HG03439 (cell line): ENCODE measurements at regions not wholly inside any gene's neighbourhood (a gene's known extent, or its start where the extent isn't known, plus 50 kb on each side); places are given as distances from the start of the nearest gene placed in this dataset.
"Not testable (repeated sequence)": the region's sequence is repeated elsewhere in the genome, so short reads cannot be mapped to it uniquely, and the experiment has no call there.

Experiments used
- ATAC-seq: cut with Tn5 transposase; IDR thresholded peaks from one replicate; pipeline ENCODE4 v1.9.1; 2021; ENCODE audit warnings: mild to moderate bottlenecking, moderate library complexity; ENCODE audit not compliant: unreplicated experiment

DNA sequence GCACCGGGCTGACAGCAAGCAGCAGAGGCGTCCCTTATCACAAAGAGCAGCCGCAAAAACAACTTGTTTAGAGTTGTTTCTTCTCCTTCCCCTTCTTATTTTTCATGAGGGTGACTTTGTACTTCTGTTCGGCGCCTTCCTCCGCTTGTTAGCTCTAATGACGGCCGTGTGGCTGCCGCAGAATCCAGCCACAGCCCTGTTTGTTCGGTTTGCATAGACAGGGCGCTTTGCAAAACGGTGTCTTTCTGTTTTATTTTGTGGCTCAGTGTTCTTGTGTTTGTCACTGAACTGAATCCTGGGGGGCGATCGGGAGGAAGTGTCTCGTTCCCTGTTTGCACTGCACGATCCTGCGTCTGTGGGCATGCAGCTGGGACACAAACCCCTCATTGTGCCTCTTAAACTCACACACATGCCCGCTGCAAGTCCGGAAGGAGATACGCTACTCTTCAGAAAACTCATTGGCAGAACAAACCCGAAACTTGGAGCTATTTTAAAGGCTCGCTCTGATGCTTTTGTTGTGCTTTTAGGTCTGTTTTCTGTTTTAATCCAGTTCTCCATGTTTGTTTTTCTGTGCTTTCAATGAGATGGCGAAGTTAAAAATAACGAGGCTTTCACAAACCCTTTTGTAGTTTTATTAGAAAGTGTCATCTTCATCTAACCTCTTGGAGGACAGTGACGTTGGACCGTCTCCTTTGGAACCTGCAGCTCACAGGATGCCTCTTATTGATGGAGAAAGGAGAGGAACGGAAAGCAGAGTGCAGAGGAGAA is 213.9 kb downstream of the IRX2 start:
- no peak for ATAC-seq

DNA sequence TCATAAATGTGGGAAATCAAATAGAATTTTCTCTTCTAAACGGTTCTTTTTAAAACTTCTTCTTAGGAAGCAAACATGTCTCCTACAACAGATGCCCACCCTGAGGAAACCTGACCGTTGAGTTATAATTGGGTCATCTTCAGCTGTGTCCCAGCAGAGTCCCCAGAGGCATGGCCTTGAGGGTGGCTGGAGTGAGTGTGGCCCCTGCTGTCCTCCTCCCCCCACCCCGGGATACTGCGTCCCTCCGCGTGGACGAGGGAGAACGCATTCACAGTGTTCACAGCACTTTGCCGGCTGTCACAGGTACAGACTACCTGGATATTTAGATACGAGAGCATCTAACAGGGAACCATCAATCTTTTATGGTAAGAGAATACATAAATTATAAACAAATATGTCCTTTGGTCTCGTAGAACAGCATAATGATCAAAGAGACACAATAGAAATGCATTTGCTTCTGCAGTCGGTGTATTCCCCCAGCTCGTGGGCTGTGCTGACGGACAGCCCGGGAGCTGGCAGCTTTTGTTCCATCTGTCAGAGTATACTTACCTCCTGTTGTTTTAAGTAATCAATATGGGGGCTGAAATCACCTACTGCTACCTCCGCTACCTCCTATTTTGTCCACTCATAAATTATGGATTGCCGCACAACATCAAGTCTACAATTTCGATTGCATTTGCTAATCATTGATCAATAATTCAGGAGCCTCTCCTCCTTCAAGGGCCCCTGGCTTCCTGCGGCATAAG is 214.7 kb downstream of the IRX2 start:
- ATAC-seq: no peak

DNA sequence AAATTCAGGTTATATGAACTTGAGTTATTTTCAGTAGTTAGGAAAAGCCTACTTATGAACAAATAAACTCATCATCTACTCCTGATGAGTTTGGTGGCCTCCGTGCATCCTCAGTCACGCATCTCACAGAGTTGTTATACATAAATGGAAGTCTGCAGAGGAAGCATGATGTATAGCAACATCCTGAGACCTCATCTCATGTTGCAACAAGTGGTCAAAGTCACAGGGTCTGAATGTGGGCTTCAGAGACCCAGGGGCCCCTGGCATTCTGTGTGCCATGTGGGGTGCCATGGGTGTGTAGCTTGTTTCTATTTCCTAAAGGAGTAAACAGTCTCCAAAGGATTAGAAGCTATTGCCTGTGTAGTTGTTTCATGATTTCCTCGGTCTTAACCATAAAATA is 216.5 kb downstream of the IRX2 start:
- ATAC-seq: no peak

DNA sequence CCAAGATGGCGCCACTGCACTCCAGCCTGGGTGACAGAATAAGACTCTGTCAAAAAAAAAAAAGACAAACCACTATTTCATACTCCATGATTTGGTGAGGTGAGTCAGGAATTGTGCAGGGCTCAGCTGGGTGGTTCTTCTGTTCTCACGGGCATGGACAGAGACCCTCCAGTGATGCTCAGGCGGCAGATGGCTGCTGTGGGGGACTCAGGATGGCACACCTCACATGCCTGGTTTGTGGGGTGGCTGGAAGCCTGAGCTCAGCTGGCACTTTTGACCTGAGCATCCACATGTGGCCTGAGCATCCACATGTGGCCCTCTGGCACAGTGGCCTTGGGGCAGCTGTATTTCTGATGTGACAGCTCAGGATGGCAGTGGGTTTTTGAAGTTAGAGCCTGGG is 217.2 kb downstream of the IRX2 start:
- ATAC-seq: no peak

DNA sequence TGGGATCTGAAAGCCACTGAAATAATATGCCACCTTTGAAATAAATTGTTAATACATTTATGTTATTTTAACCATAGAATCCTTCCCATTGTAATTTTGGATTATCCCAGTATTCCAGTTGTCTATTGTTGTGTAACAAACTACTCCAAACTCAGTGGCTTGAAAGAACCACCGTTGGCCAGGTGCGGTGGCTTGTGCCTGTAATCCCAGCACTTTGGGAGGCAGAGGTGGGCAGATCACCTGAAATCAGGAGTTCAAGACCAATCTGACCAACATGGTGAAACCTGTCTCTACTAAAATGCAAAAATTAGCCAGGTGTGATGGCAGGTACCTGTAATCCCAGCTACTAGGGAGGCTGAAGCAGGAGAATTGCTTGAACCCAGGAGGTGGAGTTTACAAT is 217.6 kb downstream of the IRX2 start:
- ATAC-seq: not testable (repeated sequence)

DNA sequence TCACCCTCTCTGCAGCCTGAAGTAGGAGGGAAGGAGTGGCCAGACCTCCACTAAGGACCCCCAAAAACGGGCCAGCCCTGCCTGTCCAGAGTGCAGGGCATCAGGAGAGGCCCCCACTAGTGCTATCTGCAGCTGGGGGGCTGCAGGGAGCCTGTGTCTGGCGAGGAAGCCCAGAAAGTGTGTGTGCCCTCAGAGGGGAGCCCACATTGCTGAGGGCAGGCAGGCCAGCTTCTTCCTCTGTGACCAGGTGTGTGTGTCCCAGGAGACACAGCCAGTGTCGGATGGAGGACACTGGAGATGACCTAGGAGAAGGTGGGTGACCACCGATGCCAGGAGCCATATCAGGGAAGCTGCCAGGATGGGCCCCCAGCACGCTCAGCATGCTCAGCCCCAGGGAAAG is 218.7 kb downstream of the IRX2 start:
- ATAC-seq: no peak

DNA sequence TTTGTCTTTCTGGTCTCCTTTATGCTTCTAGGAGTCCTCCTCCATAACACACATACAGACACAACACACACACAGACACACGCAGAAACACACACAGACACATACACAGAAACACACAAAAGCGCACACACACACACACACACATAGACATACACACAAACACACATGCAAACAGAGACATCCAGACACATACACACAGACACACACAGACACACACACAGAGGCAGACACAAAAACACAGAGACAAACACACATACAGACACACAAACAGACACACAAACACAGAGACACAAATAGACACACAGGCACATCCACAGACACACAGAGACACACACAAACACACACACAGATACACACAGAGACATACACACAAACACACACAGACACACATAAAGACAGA is 220.2 kb downstream of the IRX2 start:
- no peak for ATAC-seq

DNA sequence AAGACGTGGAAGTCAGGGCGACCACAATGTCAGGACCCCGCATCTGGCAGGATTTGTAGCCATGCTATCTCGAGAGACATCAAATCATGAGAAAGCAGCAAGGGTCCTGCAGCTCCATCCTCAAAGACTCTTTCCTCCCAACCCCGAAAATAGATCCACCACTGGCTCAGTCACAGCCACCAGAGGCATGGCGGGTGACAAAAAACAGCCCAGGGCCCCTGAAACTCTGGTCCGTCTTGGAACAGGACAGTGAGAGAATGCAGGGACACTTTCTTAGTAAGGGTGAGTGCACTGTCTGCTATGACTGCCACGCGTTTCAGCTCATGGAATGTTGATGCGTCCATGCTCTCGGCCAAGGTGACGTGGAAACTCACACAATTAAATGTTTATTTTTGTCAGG is 220.9 kb downstream of the IRX2 start:
- no peak for ATAC-seq

DNA sequence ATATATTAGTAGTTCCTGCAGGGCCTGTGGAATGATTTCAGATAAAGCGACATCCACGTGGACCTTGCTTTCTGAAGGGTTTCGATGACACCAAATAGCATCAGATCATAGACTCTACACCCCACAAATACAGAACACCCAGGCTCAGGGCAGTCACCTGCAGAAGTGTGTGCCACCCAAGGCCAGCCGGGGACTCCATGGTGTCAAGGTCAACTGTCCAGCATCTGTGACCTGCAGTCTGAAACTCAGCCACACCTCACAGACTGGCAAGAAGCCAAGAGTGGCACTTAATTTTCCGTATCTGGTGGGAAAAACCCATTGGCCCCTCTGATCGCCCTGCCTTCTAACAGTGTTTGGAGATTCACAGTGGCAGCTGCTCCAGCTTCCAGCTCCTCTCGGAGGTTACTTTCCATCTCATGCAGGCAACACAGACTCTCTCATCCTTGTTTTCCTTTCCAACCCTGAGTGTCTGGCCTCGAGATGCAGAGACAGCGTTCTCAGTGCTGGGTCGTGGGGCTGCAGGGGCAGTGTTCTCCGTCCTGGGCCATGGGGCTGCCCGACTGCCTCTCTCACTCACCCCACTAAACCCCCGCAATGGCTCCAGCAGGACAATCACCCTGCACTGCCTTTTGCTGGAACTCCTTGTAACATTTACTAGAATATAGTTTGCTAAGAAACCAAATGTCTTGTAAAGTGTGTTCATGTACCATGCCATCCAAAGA is 221.9 kb downstream of the IRX2 start:
- ATAC-seq: no peak

DNA sequence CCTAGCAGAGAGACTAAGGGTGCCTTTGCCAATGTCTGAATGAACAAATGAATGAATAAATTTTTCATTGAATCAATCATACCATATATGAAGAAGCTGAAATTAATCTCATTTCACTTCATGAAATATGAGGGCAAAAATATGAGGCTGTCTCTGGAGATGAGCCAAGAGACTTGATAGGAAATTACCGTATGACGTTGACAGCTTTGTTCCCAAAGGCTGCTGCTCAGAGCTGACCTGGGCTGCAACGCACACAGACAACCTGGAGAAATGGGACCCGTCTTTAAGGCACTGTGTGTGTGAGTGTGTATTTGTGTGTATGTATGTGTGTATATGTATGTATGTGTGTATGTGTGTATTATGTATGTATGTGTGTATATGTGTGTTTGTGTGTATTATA is 226.1 kb downstream of the IRX2 start:
- ATAC-seq: no peak

DNA sequence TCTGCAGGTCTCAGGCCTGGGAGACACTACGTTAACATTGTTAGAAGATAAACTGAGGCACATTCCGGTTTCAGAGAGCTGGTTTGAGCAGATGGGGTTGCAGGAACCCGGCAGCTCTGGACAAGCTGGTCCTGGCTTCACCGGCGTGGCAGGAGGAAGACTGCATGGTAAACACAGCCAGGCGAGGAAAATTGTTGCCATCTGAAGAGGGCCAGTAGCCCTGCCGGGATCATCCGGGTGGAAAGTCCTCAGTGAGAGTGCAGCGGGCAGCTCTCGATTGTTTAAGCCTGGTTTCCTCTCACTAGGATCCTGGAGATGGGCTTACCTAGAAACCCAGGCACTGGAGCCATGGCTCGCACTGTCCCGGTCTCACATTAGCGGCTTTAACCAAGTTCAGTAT is 226.9 kb downstream of the IRX2 start:
- ATAC-seq: no peak

DNA sequence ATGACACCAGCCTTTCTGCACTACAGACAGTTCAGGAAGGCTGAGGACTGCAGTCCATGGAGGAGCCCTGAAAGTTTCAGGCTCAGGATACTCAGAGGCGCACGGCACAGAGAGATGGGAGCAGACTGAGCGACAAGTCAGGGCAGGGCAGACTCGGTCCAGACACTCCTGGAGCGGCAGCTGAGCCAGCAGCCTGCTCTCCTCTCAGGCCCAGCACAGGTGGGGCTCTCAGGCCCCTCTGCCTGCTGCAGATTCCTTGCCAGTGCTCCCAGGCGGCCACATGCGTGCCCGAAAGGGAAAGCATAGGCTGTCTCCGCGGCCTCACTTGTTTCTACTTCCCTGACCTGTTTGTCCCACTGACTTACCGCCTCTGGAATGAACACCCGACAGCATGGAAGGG is 228.3 kb downstream of the IRX2 start:
- ATAC-seq: no peak

DNA sequence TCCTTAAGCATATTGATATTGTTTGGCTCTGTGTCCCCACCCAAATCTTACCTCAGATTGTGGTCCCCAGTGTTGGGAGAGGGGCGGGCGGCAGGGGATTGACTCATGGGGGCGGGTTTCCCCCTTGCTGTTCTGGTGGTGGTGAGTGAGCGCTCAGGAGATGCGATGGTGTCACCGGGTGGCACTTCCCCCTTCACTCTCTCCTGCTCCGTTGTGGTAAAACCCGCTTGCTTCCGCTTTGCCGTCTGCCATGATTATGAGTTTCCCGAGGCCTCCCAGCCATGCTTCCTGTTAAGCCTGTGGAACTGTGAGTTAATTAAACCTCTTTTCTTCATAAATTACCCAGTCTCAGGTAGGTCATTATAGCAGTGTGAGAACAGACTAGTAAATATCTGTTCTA is 229.1 kb downstream of the IRX2 start:
- no peak for ATAC-seq

DNA sequence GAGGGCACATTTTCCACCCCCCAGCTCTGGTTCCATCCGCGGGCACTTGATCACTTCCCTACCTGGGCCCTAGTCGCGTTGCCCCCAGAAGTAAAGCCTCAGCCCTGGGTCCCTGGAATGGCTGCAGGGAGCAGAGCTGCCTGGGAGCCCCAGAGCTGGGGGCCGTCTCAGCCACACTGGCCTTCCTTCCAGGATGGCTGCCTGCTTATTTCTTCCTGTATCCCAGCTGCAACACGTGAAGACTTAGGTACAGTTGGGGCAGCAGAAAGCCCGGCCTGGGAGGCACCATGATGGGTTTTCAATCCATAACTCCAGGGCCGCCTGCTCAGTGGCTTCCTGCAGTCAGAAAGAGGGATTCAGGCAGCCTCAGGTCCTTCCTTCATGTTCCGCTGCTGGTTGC is 232.3 kb downstream of the IRX2 start:
- no peak for ATAC-seq

DNA sequence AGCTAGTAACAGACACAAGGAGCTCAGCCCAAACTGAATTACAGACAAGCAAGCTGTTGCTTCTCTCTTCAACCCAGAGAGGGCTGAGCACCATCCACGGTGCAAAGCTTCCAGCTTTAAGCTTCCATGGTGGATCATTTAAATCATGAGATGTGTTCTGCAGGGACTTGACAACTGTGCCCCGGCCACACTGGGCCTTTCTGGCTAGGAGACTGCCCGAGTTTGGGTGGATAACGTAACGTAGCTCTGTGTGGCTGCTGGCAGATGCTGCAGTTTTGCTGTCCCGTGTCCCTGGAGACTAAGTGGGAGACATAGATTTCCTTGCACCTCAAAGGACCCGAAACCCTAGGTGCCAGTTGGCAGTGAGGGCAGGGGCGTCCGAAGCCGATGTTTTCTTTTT is 234.0 kb downstream of the IRX2 start:
- no peak for ATAC-seq

DNA sequence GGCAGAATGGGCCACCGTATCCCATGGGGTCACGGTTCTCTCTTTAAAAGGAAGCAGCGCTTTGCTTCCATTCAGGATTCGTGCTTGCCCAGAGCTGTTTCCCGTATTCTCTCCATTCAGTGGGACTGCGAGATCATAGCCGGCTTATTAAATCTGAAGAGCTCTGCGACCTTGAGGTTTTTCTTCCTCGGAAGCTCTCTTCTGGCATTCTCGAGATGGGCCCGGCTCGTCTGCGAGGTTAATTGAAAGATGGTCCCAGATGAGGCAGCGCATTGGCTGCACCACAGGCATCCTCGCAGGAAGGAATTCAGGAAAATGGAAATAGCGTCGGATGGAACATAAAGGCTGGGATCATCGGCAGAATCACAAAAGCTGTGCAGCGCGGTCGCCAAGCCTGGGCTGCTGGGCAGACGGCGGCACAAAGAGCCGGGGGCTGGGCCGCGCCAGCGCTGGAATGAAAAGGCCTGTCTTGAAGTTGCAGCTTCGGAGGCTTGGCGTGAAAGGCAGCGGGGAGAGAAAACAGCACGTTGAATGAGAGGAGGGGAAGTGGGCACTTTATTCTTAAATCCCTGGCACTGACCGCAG is 236.2 kb downstream of the IRX2 start:
- ATAC-seq: no peak

DNA sequence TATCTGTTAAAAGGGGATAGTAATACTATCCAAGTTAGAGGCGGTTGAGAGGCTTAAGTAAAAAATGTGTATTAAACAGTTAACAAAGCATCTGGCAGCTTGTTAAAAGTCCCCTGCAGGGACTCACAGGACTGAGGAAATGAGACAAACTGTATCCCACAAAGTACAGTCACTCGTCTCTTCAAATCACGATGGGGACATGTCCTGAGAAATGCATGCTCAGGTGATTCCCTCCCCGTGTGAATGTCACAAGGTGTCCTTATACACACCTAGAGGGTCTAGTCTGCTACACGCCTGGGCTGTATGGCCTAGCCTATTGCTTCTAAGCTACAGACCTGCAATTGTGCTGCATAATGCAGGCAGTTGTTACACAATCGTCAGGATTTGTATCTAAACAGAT is 237.0 kb downstream of the IRX2 start:
- ATAC-seq: no peak

DNA sequence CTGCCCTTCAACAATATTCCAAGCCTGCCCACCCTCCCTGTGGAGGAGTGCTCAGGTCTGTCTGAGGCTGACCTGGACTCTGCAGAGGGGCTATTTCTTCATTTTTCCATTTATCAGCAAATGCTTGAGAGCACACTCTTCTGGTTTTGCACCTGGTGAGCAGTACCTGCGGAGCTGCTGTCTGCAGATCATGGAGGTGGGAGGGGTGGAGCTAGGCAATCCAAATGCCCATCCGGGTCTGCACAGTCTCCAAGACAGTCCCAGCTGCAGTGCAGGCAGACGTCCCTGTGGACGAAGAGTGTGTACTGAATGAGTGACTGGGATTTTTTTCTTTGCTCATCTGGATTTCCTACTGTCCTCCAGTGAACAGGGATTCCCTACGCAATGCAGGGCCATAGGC is 239.8 kb downstream of the IRX2 start:
- ATAC-seq: no peak

DNA sequence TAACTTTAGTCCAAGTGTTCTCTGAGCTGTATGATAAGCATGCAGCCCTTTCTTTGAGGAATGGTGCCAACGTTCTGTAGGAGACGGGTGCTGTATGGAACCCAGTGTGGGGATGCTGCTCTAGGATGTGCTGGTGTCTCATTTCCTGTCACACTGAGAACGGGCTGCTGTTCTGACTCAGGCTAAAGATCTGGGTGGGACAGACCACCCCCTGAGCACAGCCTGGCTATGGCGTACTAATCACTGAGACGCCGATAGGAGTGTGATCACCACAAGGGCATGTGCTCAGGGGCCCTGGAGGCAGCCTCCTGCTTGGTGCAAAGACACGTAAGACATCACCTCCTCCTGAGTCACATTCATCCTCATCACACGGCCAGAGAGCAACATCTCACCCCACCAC is 240.4 kb downstream of the IRX2 start:
- ATAC-seq: no peak

DNA sequence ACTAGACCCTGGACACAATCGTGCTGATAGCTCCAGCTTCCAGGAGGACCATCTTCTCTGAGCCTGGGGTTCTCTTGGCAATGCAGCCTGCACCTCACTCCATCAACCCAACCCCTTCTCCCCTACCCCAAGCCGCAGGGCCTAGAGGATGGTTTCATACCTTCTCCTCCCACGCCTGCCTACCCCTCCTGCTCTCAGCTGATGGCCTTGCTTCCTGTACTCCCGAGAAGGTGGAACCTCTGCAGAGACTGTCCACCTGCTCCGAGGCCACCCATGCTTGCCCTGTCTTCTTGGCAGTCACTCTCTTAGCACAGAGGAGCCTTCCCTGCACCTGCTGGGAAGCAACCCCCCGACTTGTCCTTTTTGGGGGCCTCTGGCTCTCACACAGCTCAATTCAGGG is 241.9 kb downstream of the IRX2 start:
- ATAC-seq: no peak

DNA sequence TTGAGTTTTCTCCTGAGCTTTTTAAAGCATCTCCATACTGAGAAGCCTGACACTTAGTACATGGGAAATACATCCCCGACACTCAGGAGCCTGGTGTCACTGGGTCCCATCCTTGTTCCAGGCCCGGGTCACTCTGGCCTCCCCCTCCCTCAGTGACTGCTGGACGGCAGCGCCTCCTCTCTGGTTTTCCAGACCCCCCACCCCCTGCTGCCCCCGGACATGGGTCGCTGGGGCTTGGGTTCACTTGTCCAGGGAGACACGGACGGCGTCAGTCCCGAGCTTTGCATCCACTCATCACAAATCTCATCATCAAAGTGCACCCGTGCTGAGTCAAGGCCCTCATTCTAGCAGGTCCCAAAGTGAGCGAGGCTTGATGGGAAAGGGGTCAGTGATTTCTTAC is 243.0 kb downstream of the IRX2 start:
- ATAC-seq: no peak

DNA sequence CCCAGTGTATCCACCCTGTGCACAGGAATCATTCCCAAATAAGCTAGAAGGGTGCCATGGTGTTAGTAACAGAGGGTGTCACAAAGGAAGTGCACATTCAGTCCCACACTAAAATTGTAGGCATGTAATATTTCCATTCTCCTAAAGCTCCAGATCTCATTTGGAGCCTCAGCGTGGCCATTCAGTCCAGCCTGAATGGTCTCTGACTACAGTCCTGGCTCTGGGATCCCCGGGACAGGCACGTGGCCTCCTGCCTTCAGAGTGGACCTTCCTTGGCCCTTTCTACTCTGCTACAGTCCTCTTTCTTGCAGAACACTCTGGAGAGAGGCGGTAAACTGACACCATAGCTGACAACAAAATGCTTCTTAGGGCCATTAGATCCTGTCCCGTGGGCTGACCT is 243.9 kb downstream of the IRX2 start:
- ATAC-seq: no peak
